Astrocyte (in vitro differentiated cells and primary cell): ENCODE measurements at regions not wholly inside any gene's neighbourhood (a gene's known extent, or its start where the extent isn't known, plus 50 kb on each side); places are given as distances from the start of the nearest gene placed in this dataset.

ENCODE experiments used
- DNase-seq: peaks from one replicate; pipeline ENCODE4 v3.0.0-alpha.2; 2010; ENCODE audit warnings: low read depth
- FAIRE-seq: peaks from 2 replicates; lab custom pipeline; 2011; peaks lifted over from hg19 to GRCh38; lab: Jason Lieb, UNC
- H2AFZ ChIP-seq: 2 replicates; pipeline ENCODE4 v1.6.0; 2012; ENCODE audit warnings: low read depth, low read length, inconsistent platforms
- H3K27ac ChIP-seq: 2 replicates; pipeline ENCODE4 v1.5.1; 2011; ENCODE audit warnings: low read depth, low read length, inconsistent platforms
- H3K27me3 ChIP-seq: 2 replicates; pipeline ENCODE4 v1.6.0; 2011; ENCODE audit warnings: low read length, inconsistent platforms; ENCODE audit not compliant: insufficient read depth
- H3K36me3 ChIP-seq: 2 replicates; pipeline ENCODE4 v1.5.1; 2011; ENCODE audit warnings: low read length, inconsistent platforms; ENCODE audit not compliant: insufficient read depth
- H3K4me1 ChIP-seq: 2 replicates; pipeline ENCODE4 v1.5.1; 2011; ENCODE audit warnings: low read length, inconsistent platforms; ENCODE audit not compliant: insufficient read depth
- H3K4me2 ChIP-seq: 2 replicates; pipeline ENCODE4 v1.6.0; 2012; ENCODE audit warnings: low read length, inconsistent platforms
- H3K4me3 ChIP-seq: 2 replicates; pipeline ENCODE4 v1.5.1; 2011; ENCODE audit warnings: low read depth, mild to moderate bottlenecking, low read length, inconsistent platforms; ENCODE audit not compliant: insufficient read depth
- H3K79me2 ChIP-seq: 2 replicates; pipeline ENCODE4 v1.6.0; 2012; ENCODE audit warnings: mild to moderate bottlenecking, low read length, inconsistent platforms; ENCODE audit not compliant: insufficient read depth
- H3K9ac ChIP-seq: 2 replicates; pipeline ENCODE4 v1.6.0; 2012; ENCODE audit warnings: mild to moderate bottlenecking, low read length, inconsistent platforms
- H3K9me3 ChIP-seq: 2 replicates; pipeline ENCODE4 v1.5.1; 2012; ENCODE audit warnings: low read depth, mild to moderate bottlenecking, low read length, inconsistent platforms; ENCODE audit not compliant: insufficient read depth
- H4K20me1 ChIP-seq: 2 replicates; pipeline ENCODE4 v1.6.0; 2012; ENCODE audit warnings: low read length, inconsistent platforms; ENCODE audit not compliant: insufficient read depth
- H3K27ac Mint-ChIP-seq: one replicate; pipeline ENCODE4 v1.8.0; 2021; ENCODE audit warnings: mild to moderate bottlenecking, mixed read lengths; ENCODE audit not compliant: unreplicated experiment
- H3K27me3 Mint-ChIP-seq: one replicate; pipeline ENCODE4 v1.8.0; 2021; ENCODE audit warnings: low read depth, mixed read lengths; ENCODE audit not compliant: unreplicated experiment
- H3K36me3 Mint-ChIP-seq: one replicate; pipeline ENCODE4 v1.8.0; 2021; ENCODE audit warnings: low read depth, mixed read lengths; ENCODE audit not compliant: unreplicated experiment
- H3K4me1 Mint-ChIP-seq: one replicate; pipeline ENCODE4 v1.8.0; 2021; ENCODE audit warnings: low read depth, mixed read lengths; ENCODE audit not compliant: unreplicated experiment
- H3K4me3 Mint-ChIP-seq: one replicate; pipeline ENCODE4 v1.8.0; 2021; ENCODE audit warnings: mild to moderate bottlenecking, moderate library complexity, mixed read lengths; ENCODE audit not compliant: unreplicated experiment
- H3K9me3 Mint-ChIP-seq: one replicate; pipeline ENCODE4 v1.8.0; 2021; ENCODE audit warnings: mild to moderate bottlenecking, mixed read lengths; ENCODE audit not compliant: unreplicated experiment
- EZH2 ChIP-seq: IDR thresholded peaks from 2 replicates; pipeline ENCODE4 v1.6.1; 2012; ENCODE audit warnings: mild to moderate bottlenecking, low read length, inconsistent platforms; ENCODE audit not compliant: insufficient read depth
- TF ChIP-seq, protein P1 (sequence below): IDR thresholded peaks from 2 replicates; pipeline ENCODE4 v1.5.1; 2011; ENCODE audit warnings: low read depth, mild to moderate bottlenecking, inconsistent platforms, low read length, moderate library complexity; ENCODE audit not compliant: insufficient read depth

DNA sequence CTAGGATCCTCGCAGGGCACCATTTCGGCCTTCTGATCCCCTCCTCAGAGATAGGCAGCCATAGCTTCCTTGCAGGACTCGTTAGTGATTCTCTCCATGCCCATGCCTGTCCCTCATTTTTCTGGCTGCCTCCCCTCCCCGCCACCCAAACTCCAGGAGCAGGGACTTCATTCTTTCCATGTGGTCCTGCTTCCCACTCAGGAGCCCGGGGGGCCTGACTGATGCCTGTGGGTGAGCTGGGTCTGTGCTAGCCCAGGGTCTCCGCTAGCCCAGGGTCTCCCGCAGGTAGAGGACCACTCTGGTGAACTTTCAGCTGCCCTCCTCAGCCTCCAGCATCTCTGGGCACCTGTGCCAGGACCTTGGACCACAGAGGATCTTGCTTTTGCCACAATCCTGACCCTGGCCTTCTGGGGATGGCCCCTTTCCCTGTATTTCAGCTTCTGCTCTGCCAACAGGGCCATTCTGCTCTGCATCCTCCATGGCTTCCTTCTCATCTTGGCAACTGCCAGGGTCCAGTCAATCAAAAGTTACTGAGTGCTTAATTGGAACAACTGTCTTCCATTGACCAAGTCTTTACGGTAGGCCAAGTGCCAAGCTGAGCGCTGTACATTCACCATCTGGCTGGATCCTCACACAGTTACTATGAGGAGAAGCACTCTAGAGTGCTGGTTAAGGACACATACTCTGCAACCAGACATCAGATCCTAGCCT is 152.2 kb downstream of the EFNB1 start:
- TF ChIP-seq, protein P1, sequence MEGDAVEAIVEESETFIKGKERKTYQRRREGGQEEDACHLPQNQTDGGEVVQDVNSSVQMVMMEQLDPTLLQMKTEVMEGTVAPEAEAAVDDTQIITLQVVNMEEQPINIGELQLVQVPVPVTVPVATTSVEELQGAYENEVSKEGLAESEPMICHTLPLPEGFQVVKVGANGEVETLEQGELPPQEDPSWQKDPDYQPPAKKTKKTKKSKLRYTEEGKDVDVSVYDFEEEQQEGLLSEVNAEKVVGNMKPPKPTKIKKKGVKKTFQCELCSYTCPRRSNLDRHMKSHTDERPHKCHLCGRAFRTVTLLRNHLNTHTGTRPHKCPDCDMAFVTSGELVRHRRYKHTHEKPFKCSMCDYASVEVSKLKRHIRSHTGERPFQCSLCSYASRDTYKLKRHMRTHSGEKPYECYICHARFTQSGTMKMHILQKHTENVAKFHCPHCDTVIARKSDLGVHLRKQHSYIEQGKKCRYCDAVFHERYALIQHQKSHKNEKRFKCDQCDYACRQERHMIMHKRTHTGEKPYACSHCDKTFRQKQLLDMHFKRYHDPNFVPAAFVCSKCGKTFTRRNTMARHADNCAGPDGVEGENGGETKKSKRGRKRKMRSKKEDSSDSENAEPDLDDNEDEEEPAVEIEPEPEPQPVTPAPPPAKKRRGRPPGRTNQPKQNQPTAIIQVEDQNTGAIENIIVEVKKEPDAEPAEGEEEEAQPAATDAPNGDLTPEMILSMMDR: no peak
- TF ChIP-seq EZH2: no peak
- Mint-ChIP-seq H3K9me3 (peaks cover 3% of the 10 kb centered on the region), H3K4me3 (no peak overlapping the region), H3K4me1 (no peaks in the 10 kb centered on the region), H3K27me3 (peaks cover 6% of the 10 kb centered on the region), H3K36me3 (no peaks in the 10 kb centered on the region), H3K27ac (no peak overlapping the region)
- Histone ChIP-seq H3K36me3 (no peaks in the 10 kb centered on the region), H3K27me3 (no peaks in the 10 kb centered on the region), H4K20me1 (no peaks in the 10 kb centered on the region), H3K79me2 (no peaks in the 10 kb centered on the region), H2AFZ (no peak overlapping the region), H3K4me2 (no peak overlapping the region), H3K9ac (no peak overlapping the region), H3K27ac (no peak overlapping the region), H3K4me1 (no peaks in the 10 kb centered on the region), H3K9me3 (no peaks in the 10 kb centered on the region), H3K4me3 (no peak overlapping the region)
- no peak for FAIRE-seq
- no peak for DNase-seq

DNA sequence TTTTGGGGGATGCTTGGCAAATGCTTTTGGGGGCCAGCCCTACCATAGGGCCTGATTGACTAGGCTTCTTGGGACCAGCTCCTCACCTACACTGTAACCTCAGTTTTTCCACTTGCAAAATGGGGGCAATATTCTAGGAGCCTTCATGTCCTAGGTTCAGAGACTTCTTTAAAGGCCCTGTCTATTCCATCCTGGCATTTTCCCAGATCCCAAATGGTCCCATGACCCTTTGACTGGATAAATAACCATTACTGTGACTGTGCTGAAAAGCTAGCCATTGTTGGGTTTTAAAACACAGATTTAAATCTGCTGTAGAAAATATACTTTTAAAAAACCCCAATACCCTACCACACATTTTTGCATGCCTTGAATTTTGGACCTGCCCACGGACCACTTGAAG is 149.8 kb downstream of the EFNB1 start:
- Histone ChIP-seq H3K36me3 (no peaks in the 10 kb centered on the region), H3K9ac (no peak overlapping the region), H3K4me2 (no peak overlapping the region), H4K20me1 (no peaks in the 10 kb centered on the region), H3K27me3 (no peaks in the 10 kb centered on the region), H3K4me3 (no peak overlapping the region), H3K79me2 (no peaks in the 10 kb centered on the region), H3K27ac (no peak overlapping the region), H2AFZ (no peak overlapping the region), H3K9me3 (no peaks in the 10 kb centered on the region), H3K4me1 (no peaks in the 10 kb centered on the region)
- peaks cover 3% of the 10 kb centered on the region for H3K9me3 Mint-ChIP-seq
- no peaks in the 10 kb centered on the region for H3K4me1 Mint-ChIP-seq
- H3K27ac Mint-ChIP-seq: no peak overlapping the region
- TF ChIP-seq, protein P1: no peak
- no peak for TF ChIP-seq EZH2
- no peak for DNase-seq
- FAIRE-seq: peak; percentile 17
- H3K4me3 Mint-ChIP-seq: no peak overlapping the region
- H3K27me3 Mint-ChIP-seq: peaks cover 4% of the 10 kb centered on the region
- H3K36me3 Mint-ChIP-seq: no peaks in the 10 kb centered on the region

DNA sequence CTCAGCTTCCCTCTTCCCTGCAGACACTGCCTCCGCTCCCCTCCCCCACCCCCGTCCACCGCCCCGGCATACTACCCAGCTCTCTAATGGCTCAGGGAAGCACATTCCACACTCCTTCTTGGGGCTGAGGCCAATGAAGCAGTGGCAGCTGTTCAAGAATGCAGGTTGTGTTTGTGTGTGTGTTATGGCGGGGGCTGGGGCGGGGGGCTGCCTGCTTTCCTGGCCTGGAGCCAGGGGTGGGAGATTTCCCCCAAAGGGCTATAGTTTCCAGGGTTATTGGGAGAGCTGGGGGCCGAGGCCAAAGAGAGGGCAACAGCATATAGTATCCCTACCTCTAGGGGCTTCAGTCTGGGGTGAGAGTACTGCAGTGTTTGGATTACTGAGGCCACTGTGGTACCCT is 149.4 kb downstream of the EFNB1 start:
- DNase-seq: peak; percentile 72
- no peak overlapping the region for H3K4me3 Mint-ChIP-seq

More for the DNA sequence above, 149.4 kb downstream of the EFNB1 start:
- no peaks in the 10 kb centered on the region for H3K36me3 ChIP-seq
- H3K27ac ChIP-seq: no peak overlapping the region
- no peaks in the 10 kb centered on the region for H3K79me2 ChIP-seq
- no peak overlapping the region for H3K9ac ChIP-seq
- no peaks in the 10 kb centered on the region for H3K4me1 Mint-ChIP-seq
- H3K9me3 Mint-ChIP-seq: peaks cover 3% of the 10 kb centered on the region
- H3K4me2 ChIP-seq: no peak overlapping the region
- no peaks in the 10 kb centered on the region for H3K27me3 ChIP-seq
- FAIRE-seq: no peak
- no peak for TF ChIP-seq EZH2
- TF ChIP-seq, protein P1: no peak
- H2AFZ ChIP-seq: no peak overlapping the region
- H3K27me3 Mint-ChIP-seq: peaks cover 4% of the 10 kb centered on the region
- no peaks in the 10 kb centered on the region for H3K36me3 Mint-ChIP-seq
- no peaks in the 10 kb centered on the region for H3K4me1 ChIP-seq
- no peak overlapping the region for H3K27ac Mint-ChIP-seq
- H3K4me3 ChIP-seq: no peak overlapping the region
- no peaks in the 10 kb centered on the region for H4K20me1 ChIP-seq
- no peaks in the 10 kb centered on the region for H3K9me3 ChIP-seq
